KMS-11 (cell line): ENCODE measurements at regions not wholly inside any gene's neighbourhood (a gene's known extent, or its start where the extent isn't known, plus 50 kb on each side); places are given as distances from the start of the nearest gene placed in this dataset.

Experiments
- H2AFZ ChIP-seq: fragments of 200-600 bp; sonication (generic); 2 replicates; pipeline ENCODE4 v1.6.1; 2016; ENCODE audit warnings: antibody characterized with exemption, mixed run types, low read depth
- H3K27ac ChIP-seq: fragments of 200-600 bp; sonication (generic); 2 replicates; pipeline ENCODE4 v1.6.1; 2016; ENCODE audit warnings: mild to moderate bottlenecking, mixed run types
- H3K27me3 ChIP-seq: fragments of 200-600 bp; sonication (generic); 2 replicates; pipeline ENCODE4 v1.6.1; 2017; ENCODE audit warnings: mild to moderate bottlenecking, low read depth, mixed run types, moderate library complexity; ENCODE audit not compliant: insufficient read depth
- H3K36me3 ChIP-seq: fragments of 200-600 bp; sonication (generic); 2 replicates; pipeline ENCODE4 v1.6.1; 2017; ENCODE audit warnings: mild to moderate bottlenecking, mixed run types; ENCODE audit not compliant: insufficient read depth
- H3K4me1 ChIP-seq: fragments of 200-600 bp; sonication (generic); 2 replicates; pipeline ENCODE4 v1.6.1; 2016; ENCODE audit warnings: mild to moderate bottlenecking, low read depth, mixed run types; ENCODE audit not compliant: poor library complexity, severe bottlenecking
- H3K4me2 ChIP-seq: fragments of 200-600 bp; sonication (generic); 2 replicates; pipeline ENCODE4 v1.7.0; 2016; ENCODE audit warnings: mild to moderate bottlenecking, mixed run types
- H3K4me3 ChIP-seq: fragments of 200-600 bp; sonication (generic); IDR thresholded peaks from 2 replicates; pipeline ENCODE4 v1.6.1; 2017; ENCODE audit warnings: low read depth, low read length, mixed read lengths; ENCODE audit not compliant: insufficient read depth
- H3K79me2 ChIP-seq: fragments of 200-600 bp; sonication (generic); 2 replicates; pipeline ENCODE4 v1.6.1; 2016; ENCODE audit warnings: low read depth, mixed run types; ENCODE audit not compliant: insufficient read depth
- H3K9ac ChIP-seq: fragments of 200-600 bp; sonication (generic); 2 replicates; pipeline ENCODE4 v1.6.1; 2016; ENCODE audit warnings: mild to moderate bottlenecking, mixed run types
- H4K20me1 ChIP-seq: fragments of 200-600 bp; sonication (generic); 2 replicates; pipeline ENCODE4 v1.6.1; 2016; ENCODE audit warnings: mild to moderate bottlenecking, mixed run types; ENCODE audit not compliant: insufficient read depth
- TF ChIP-seq, protein P1 (sequence below): fragments of 200-600 bp; sonication (generic); conservative IDR thresholded peaks from 2 replicates; pipeline ENCODE4 v1.6.1; 2017; ENCODE audit warnings: low read depth, mild to moderate bottlenecking, antibody characterized with exemption, low read length, moderate library complexity, mixed read lengths

GRCh38 chr2:76044701-76045100 lies 334.0 kb upstream of the GCFC2 start:
- no peak overlapping the region for H3K4me2 ChIP-seq
- TF ChIP-seq, protein P1, sequence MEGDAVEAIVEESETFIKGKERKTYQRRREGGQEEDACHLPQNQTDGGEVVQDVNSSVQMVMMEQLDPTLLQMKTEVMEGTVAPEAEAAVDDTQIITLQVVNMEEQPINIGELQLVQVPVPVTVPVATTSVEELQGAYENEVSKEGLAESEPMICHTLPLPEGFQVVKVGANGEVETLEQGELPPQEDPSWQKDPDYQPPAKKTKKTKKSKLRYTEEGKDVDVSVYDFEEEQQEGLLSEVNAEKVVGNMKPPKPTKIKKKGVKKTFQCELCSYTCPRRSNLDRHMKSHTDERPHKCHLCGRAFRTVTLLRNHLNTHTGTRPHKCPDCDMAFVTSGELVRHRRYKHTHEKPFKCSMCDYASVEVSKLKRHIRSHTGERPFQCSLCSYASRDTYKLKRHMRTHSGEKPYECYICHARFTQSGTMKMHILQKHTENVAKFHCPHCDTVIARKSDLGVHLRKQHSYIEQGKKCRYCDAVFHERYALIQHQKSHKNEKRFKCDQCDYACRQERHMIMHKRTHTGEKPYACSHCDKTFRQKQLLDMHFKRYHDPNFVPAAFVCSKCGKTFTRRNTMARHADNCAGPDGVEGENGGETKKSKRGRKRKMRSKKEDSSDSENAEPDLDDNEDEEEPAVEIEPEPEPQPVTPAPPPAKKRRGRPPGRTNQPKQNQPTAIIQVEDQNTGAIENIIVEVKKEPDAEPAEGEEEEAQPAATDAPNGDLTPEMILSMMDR, result no peak
- no peak overlapping the region for H3K4me3 ChIP-seq
- no peak overlapping the region for H3K27ac ChIP-seq
- no peak overlapping the region for H2AFZ ChIP-seq
- H4K20me1 ChIP-seq, result no peaks in the 10 kb centered on the region
- no peaks in the 10 kb centered on the region for H3K27me3 ChIP-seq
- H3K79me2 ChIP-seq, result no peaks in the 10 kb centered on the region
- H3K4me1 ChIP-seq, result no peaks in the 10 kb centered on the region
- H3K9ac ChIP-seq, result no peak overlapping the region
- no peaks in the 10 kb centered on the region for H3K36me3 ChIP-seq

- no peaks in the 10 kb centered on the region for H4K20me1 ChIP-seq
- H3K27me3 ChIP-seq, result no peaks in the 10 kb centered on the region
- TF ChIP-seq, protein P1, result no peak
- H3K9ac ChIP-seq, result no peak overlapping the region
- H3K4me1 ChIP-seq, result no peaks in the 10 kb centered on the region
- no peaks in the 10 kb centered on the region for H3K79me2 ChIP-seq
- H3K27ac ChIP-seq, result no peak overlapping the region
- H3K36me3 ChIP-seq, result no peaks in the 10 kb centered on the region
- no peak overlapping the region for H2AFZ ChIP-seq
- no peak overlapping the region for H3K4me3 ChIP-seq
- H3K4me2 ChIP-seq, result no peak overlapping the region
Observed at GRCh38 chr2:76039505-76039904, 328.8 kb upstream of the GCFC2 start.

- TF ChIP-seq, protein P1, result no peak
- no peak overlapping the region for H3K4me2 ChIP-seq
Observed at GRCh38 chr2:76027761-76028160, 317.0 kb upstream of the GCFC2 start.

GRCh38 chr2:76019128-76019527 lies 308.4 kb upstream of the GCFC2 start:
- Histone ChIP-seq H3K79me2 (no peaks in the 10 kb centered on the region), H3K4me3 (no peak overlapping the region), H3K4me1 (no peaks in the 10 kb centered on the region), H3K27ac (no peak overlapping the region), H3K4me2 (no peak overlapping the region), H3K36me3 (no peaks in the 10 kb centered on the region), H2AFZ (no peak overlapping the region), H4K20me1 (no peaks in the 10 kb centered on the region), H3K9ac (no peak overlapping the region), H3K27me3 (no peaks in the 10 kb centered on the region)
- TF ChIP-seq, protein P1, result no peak

More at GRCh38 chr2:76027761-76028160, 317.0 kb upstream of the GCFC2 start:
- Histone ChIP-seq H4K20me1 (no peaks in the 10 kb centered on the region), H3K27me3 (no peaks in the 10 kb centered on the region), H3K9ac (no peak overlapping the region), H3K4me3 (no peak overlapping the region), H3K4me1 (no peaks in the 10 kb centered on the region), H2AFZ (no peak overlapping the region), H3K36me3 (no peaks in the 10 kb centered on the region), H3K27ac (no peak overlapping the region), H3K79me2 (no peaks in the 10 kb centered on the region)
